ENCODE measurements at regions not wholly inside any gene's neighbourhood (a gene's known extent, or its start where the extent isn't known, plus 50 kb on each side); places are given as distances from the start of the nearest gene placed in this dataset.

DNA sequence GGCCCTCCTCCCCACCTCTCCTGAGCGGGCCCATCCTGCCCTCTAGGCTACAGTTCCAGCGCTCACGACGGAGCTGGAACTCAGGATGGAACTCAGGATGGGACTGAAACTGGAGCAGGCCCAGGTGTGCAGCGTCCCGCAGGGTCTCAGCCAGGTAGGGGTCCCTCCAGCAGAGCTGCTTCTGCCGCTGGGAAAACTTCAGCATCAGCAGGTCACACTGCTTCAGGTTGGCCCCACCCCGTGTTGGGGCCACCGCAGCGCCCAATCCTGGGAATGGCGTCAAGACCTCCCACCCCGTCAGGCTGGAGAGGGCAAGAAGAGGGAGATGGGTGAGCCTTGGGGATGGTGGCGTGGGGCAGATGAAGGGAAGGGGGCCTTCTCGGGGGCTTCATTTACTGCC lies 62.6 kb upstream of the TMEM97 start:
- TF ChIP-seq, protein P1, sequence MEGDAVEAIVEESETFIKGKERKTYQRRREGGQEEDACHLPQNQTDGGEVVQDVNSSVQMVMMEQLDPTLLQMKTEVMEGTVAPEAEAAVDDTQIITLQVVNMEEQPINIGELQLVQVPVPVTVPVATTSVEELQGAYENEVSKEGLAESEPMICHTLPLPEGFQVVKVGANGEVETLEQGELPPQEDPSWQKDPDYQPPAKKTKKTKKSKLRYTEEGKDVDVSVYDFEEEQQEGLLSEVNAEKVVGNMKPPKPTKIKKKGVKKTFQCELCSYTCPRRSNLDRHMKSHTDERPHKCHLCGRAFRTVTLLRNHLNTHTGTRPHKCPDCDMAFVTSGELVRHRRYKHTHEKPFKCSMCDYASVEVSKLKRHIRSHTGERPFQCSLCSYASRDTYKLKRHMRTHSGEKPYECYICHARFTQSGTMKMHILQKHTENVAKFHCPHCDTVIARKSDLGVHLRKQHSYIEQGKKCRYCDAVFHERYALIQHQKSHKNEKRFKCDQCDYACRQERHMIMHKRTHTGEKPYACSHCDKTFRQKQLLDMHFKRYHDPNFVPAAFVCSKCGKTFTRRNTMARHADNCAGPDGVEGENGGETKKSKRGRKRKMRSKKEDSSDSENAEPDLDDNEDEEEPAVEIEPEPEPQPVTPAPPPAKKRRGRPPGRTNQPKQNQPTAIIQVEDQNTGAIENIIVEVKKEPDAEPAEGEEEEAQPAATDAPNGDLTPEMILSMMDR (conservative IDR thresholded peaks at IDR 0.05; ENCODE audit: low read depth, low read length) = no peak
- TF ChIP-seq MAZ (IDR thresholded peaks at IDR 0.05; ENCODE audit: borderline replicate concordance, low read depth, low read length) (no peak), RFX5 (IDR thresholded peaks at IDR 0.05; ENCODE audit: low read depth, low read length) (no peak)
